ENCODE measurements at regions not wholly inside any gene's neighbourhood (a gene's known extent, or its start where the extent isn't known, plus 50 kb on each side); places are given as distances from the start of the nearest gene placed in this dataset.

- TF ChIP-seq PBX3 (CRISPR knock-in tag; IDR thresholded peaks at IDR 0.05) (no peak), HOXD13 (CRISPR knock-in tag; IDR thresholded peaks at IDR 0.05; ENCODE audit: borderline replicate concordance) (no peak), KLF1 (tag by site-specific recombination; IDR thresholded peaks at IDR 0.05) (no peak)
Observed at GRCh38 chr4:137583671-137584070, 51.4 kb upstream of the PCDH18 start (continued).

Data from HEK293 (cell line).